HepG2 (cell line): ENCODE measurements at regions not wholly inside any gene's neighbourhood (a gene's known extent, or its start where the extent isn't known, plus 50 kb on each side); places are given as distances from the start of the nearest gene placed in this dataset.

Experiments
- ATAC-seq: fragments of 200-7000 bp; cut with Tn5 transposase; 3 replicates; pipeline ENCODE4 v1.9.1; 2020; ENCODE audit warnings: mild to moderate bottlenecking, moderate library complexity
- BruUV-seq: library from RNA; stranded (reverse); fragments of 400-500 nt; replicated peaks from 2 replicates; lab custom pipeline; 2021; lab: Mats Ljungman, UMichigan
- CTCF ChIA-PET: fragments of 300-600 bp; formaldehyde crosslinking; extraction: SDS; loops from one replicate; lab custom pipeline; 2021; ENCODE audit warnings: low total read pairs, inconsistent platforms, low intra/inter-chr PET ratio; lab: Yijun Ruan, JAX
- POLR2A ChIA-PET: fragments of 350-600 bp; sonication (Branson Sonifier 250); formaldehyde crosslinking; loops from one replicate; lab custom pipeline; 2020; ENCODE audit warnings: antibody characterized with exemption, inconsistent platforms; lab: Yijun Ruan, JAX
- DNase-seq: peaks from one replicate; pipeline ENCODE4 v3.0.0-alpha.2; 2015; ENCODE audit warnings: low spot score
- FAIRE-seq: peaks from 3 replicates; lab custom pipeline; 2011; peaks lifted over from hg19 to GRCh38; lab: Jason Lieb, UNC
- H2AFZ ChIP-seq: one replicate; pipeline ENCODE4 v1.6.1; 2011; ENCODE audit warnings: low read length, inconsistent platforms
- H3K27ac ChIP-seq: fragments of 300-600 bp; 3 replicates; pipeline ENCODE4 v1.8.0; 2011; ENCODE audit warnings: mixed run types, mild to moderate bottlenecking, mixed read lengths, low read length, inconsistent platforms; ENCODE audit not compliant: insufficient read depth; ENCODE audit errors: extremely low read length
- H3K27me3 ChIP-seq, 2 experiments: fragments of 200-600 bp in 1 of 2; 2 replicates in 1 of 2; 3 replicates in 1 of 2; pipeline versions ENCODE4 v1.6.0 to v1.8.0; 2011; ENCODE audit warnings: low read length in 2 of 2, mild to moderate bottlenecking in 2 of 2, moderate library complexity in 2 of 2, inconsistent platforms in 1 of 2; ENCODE audit not compliant: insufficient read depth in 2 of 2, control insufficient read depth in 1 of 2
- H3K36me3 ChIP-seq, 2 experiments: fragments of 200-600 bp in 1 of 2; replicated peaks in 1 of 2; 2 replicates in 1 of 2; 3 replicates in 1 of 2; pipeline versions ENCODE4 v1.5.1 to v1.8.0; 2011; ENCODE audit warnings: low read length in 2 of 2, inconsistent platforms in 1 of 2; ENCODE audit not compliant: insufficient read depth in 2 of 2, control insufficient read depth in 1 of 2
- H3K4me1 ChIP-seq: 2 replicates; pipeline ENCODE4 v1.5.1; 2012; ENCODE audit warnings: low read length, inconsistent platforms; ENCODE audit not compliant: insufficient read depth
- H3K4me2 ChIP-seq: 2 replicates; pipeline ENCODE4 v1.6.0; 2011; ENCODE audit warnings: low read depth, low read length, inconsistent platforms
- H3K4me3 ChIP-seq, 3 experiments: fragments of 200-600 bp in 1 of 3; sonication (generic), shearing (Covaris generic) in 1 of 3; replicated peaks in 1 of 3; 2 replicates each; pipeline ENCODE4 v1.5.1; 2011 to 2016; ENCODE audit warnings: low read length in 3 of 3, inconsistent platforms in 2 of 3, low read depth in 2 of 3, mild to moderate bottlenecking in 2 of 3, control low read depth in 1 of 3, mixed read lengths in 1 of 3; ENCODE audit not compliant: insufficient read depth in 1 of 3
- H3K79me2 ChIP-seq: one replicate; pipeline ENCODE4 v1.6.1; 2011; ENCODE audit warnings: low read length, inconsistent platforms; ENCODE audit not compliant: insufficient read depth
- H3K9ac ChIP-seq: 2 replicates; pipeline ENCODE4 v1.6.0; 2011; ENCODE audit warnings: mild to moderate bottlenecking, low read depth, low read length, inconsistent platforms; ENCODE audit not compliant: insufficient read depth
- H3K9me3 ChIP-seq: 2 replicates; pipeline ENCODE4 v1.5.1; 2012; ENCODE audit warnings: mild to moderate bottlenecking, low read length
- H4K20me1 ChIP-seq: 2 replicates; pipeline ENCODE4 v1.6.0; 2011; ENCODE audit warnings: inconsistent platforms, mild to moderate bottlenecking, low read length, moderate library complexity; ENCODE audit not compliant: insufficient read depth
- ATAD3A ChIP-seq: sonication (generic); formaldehyde crosslinking; IDR thresholded peaks from 2 replicates; pipeline ENCODE4 v1.4.0; 2020; ENCODE audit warnings: missing genetic modification reagents
- BCL6 ChIP-seq: IDR thresholded peaks from 2 replicates; pipeline ENCODE4 v1.6.1; 2016; ENCODE audit warnings: missing genetic modification reagents, missing compliant biosample characterization
- FOSL1 ChIP-seq: sonication (generic); formaldehyde crosslinking; IDR thresholded peaks from 2 replicates; pipeline ENCODE4 v1.9.0; 2021; ENCODE audit warnings: missing genetic modification reagents, borderline replicate concordance
- IRF1 ChIP-seq: sonication (generic); formaldehyde crosslinking; IDR thresholded peaks from 2 replicates; pipeline ENCODE4 v1.4.0; 2020; ENCODE audit warnings: low read depth, mild to moderate bottlenecking, missing genetic modification reagents
- KDM6A ChIP-seq: IDR thresholded peaks from 2 replicates; pipeline ENCODE4 v1.6.1; 2016; ENCODE audit warnings: low read depth
- KLF11 ChIP-seq: IDR thresholded peaks from 2 replicates; pipeline ENCODE4 v1.6.1; 2016; ENCODE audit warnings: missing compliant biosample characterization
- KLF9 ChIP-seq: IDR thresholded peaks from 2 replicates; pipeline ENCODE4 v1.6.1; 2016; ENCODE audit warnings: low read depth
- MLX ChIP-seq: IDR thresholded peaks from 2 replicates; pipeline ENCODE4 v1.6.1; 2016
- MTF1 ChIP-seq: sonication (generic); formaldehyde crosslinking; IDR thresholded peaks from 2 replicates; pipeline ENCODE4 v1.5.0; 2020; ENCODE audit warnings: missing genetic modification reagents
- SSRP1 ChIP-seq: IDR thresholded peaks from 2 replicates; pipeline ENCODE4 v1.6.1; 2016; ENCODE audit warnings: control low read depth
- STAT5B ChIP-seq: sonication (generic); formaldehyde crosslinking; IDR thresholded peaks from 2 replicates; pipeline ENCODE4 v1.4.0; 2020; ENCODE audit warnings: missing genetic modification reagents
- TMF1 ChIP-seq: sonication (generic); formaldehyde crosslinking; IDR thresholded peaks from 2 replicates; pipeline ENCODE4 v1.8.1; 2022; ENCODE audit warnings: low read depth, missing genetic modification reagents
- YEATS4 ChIP-seq: sonication (generic); formaldehyde crosslinking; IDR thresholded peaks from 2 replicates; pipeline ENCODE4 v1.4.0; 2020; ENCODE audit warnings: missing genetic modification reagents, borderline replicate concordance
- ZNF318 ChIP-seq: sonication (generic); formaldehyde crosslinking; IDR thresholded peaks from 2 replicates; pipeline ENCODE4 v1.4.0; 2020; ENCODE audit warnings: mild to moderate bottlenecking, missing genetic modification reagents
- ZNF431 ChIP-seq: sonication (generic); formaldehyde crosslinking; IDR thresholded peaks from 2 replicates; pipeline ENCODE4 v1.9.0; 2022; ENCODE audit warnings: missing genetic modification reagents, low read depth, mild to moderate bottlenecking, borderline replicate concordance
- WGBS: methylation state at CpG from one replicate; pipeline ENCODE4 v1.1.6; 2017; ENCODE audit warnings: low lambda C conversion rate; 5-methylcytosine and 5-hydroxymethylcytosine counted together
- in situ Hi-C: cut with HindIII; loops from 2 replicates; pipeline ENCODE4 v1.10.0; 2017; ENCODE audit warnings: low pct_unique_long_range_greater_than_20kb; ENCODE audit not compliant: extremely low pct_ligation_motif_present
- intact Hi-C: fragments of 100-400 bp; cut with micrococcal nuclease; formaldehyde crosslinking; loops from one replicate; pipeline ENCODE4 v1.10.0; 2022; ENCODE audit not compliant: unreplicated experiment

- in situ Hi-C loops = no loop called here
- Histone ChIP-seq H2AFZ (no peak overlapping the region), H3K4me3 (no peak overlapping the region), H3K27me3 (no peaks in the 10 kb centered on the region), H3K9ac (no peak overlapping the region), H3K4me1 (no peaks in the 10 kb centered on the region), H3K36me3 (no peaks in the 10 kb centered on the region), H3K79me2 (no peaks in the 10 kb centered on the region), H4K20me1 (no peaks in the 10 kb centered on the region), H3K27ac (no peak overlapping the region), H3K9me3 (peaks cover 87% of the 10 kb centered on the region), H3K4me2 (no peak overlapping the region)
- WGBS = 0% methylated on average over 5 of the region's 7 CpGs
- CTCF ChIA-PET = no interaction called here
- intact Hi-C loops = no loop called here
- BruUV-seq = no TSS peak
- FAIRE-seq (no peak), ATAC-seq (no peak), DNase-seq (no peak)
- POLR2A ChIA-PET = no interaction called here
- TF ChIP-seq IRF1 (CRISPR knock-in tag) (no peak), KDM6A (CRISPR knock-in tag) (no peak), ZNF431 (CRISPR knock-in tag) (no peak), KLF11 (CRISPR knock-in tag) (no peak), BCL6 (CRISPR knock-in tag) (no peak), KLF9 (no peak), ATAD3A (CRISPR knock-in tag) (no peak), ZNF318 (CRISPR knock-in tag) (no peak), STAT5B (CRISPR knock-in tag) (no peak), TMF1 (CRISPR knock-in tag) (no peak), MTF1 (no peak), SSRP1 (CRISPR knock-in tag) (no peak), YEATS4 (CRISPR knock-in tag) (no peak), FOSL1 (CRISPR knock-in tag) (no peak), MLX (no peak)
Observed at GRCh38 chr19:28020619-28021258, 1192.2 kb downstream of the UQCRFS1 start.
